Osteocyte (in vitro differentiated cells): ENCODE measurements at regions not wholly inside any gene's neighbourhood (a gene's known extent, or its start where the extent isn't known, plus 50 kb on each side); places are given as distances from the start of the nearest gene placed in this dataset.

Experiments used
- DNase-seq: peaks from one replicate; pipeline ENCODE4 v3.0.0; 2021; ENCODE audit warnings: mixed read lengths; ENCODE audit not compliant: unreplicated experiment; ENCODE audit errors: extremely low spot score
- H3K27ac Mint-ChIP-seq: one replicate; pipeline ENCODE4 v1.8.0; 2021; ENCODE audit warnings: mild to moderate bottlenecking, mixed read lengths; ENCODE audit not compliant: unreplicated experiment
- H3K27me3 Mint-ChIP-seq: one replicate; pipeline ENCODE4 v1.8.0; 2021; ENCODE audit warnings: mixed read lengths; ENCODE audit not compliant: unreplicated experiment
- H3K36me3 Mint-ChIP-seq: one replicate; pipeline ENCODE4 v1.8.0; 2021; ENCODE audit warnings: mixed read lengths; ENCODE audit not compliant: unreplicated experiment
- H3K4me1 Mint-ChIP-seq: one replicate; pipeline ENCODE4 v1.8.0; 2021; ENCODE audit warnings: mixed read lengths; ENCODE audit not compliant: unreplicated experiment
- H3K4me3 Mint-ChIP-seq: one replicate; pipeline ENCODE4 v1.8.0; 2021; ENCODE audit warnings: mild to moderate bottlenecking, moderate library complexity, mixed read lengths; ENCODE audit not compliant: unreplicated experiment
- H3K9me3 Mint-ChIP-seq: one replicate; pipeline ENCODE4 v1.8.0; 2021; ENCODE audit warnings: mixed read lengths; ENCODE audit not compliant: unreplicated experiment
- TF ChIP-seq, protein P1 (sequence below): fragments of 200-600 bp; sonication (generic); IDR thresholded peaks from 2 replicates; pipeline ENCODE4 v1.5.0; 2021; ENCODE audit warnings: antibody characterized with exemption, mild to moderate bottlenecking, moderate library complexity

DNA sequence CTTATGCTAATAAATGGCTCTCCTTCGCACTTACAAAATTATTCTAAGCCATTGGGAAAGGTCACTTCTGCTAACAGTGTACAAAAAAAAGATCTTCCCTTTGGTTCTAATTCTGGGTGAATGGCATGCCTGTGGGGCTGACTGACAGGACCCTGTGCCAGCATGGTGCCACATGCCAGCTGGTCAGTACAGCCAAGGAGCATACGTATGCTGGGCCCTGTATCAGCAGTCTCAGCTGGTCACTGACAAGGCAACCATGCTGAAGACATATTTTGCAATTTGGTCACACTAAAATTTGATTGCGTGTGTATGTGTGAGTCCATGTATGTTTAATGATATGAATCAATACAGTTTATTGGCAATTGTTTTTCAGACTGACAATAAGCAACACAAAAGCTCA lies 246.1 kb downstream of the TBL1XR1 start:
- H3K27me3 Mint-ChIP-seq: no peaks in the 10 kb centered on the region
- H3K4me3 Mint-ChIP-seq: no peak overlapping the region
- no peaks in the 10 kb centered on the region for H3K36me3 Mint-ChIP-seq
- TF ChIP-seq, protein P1, sequence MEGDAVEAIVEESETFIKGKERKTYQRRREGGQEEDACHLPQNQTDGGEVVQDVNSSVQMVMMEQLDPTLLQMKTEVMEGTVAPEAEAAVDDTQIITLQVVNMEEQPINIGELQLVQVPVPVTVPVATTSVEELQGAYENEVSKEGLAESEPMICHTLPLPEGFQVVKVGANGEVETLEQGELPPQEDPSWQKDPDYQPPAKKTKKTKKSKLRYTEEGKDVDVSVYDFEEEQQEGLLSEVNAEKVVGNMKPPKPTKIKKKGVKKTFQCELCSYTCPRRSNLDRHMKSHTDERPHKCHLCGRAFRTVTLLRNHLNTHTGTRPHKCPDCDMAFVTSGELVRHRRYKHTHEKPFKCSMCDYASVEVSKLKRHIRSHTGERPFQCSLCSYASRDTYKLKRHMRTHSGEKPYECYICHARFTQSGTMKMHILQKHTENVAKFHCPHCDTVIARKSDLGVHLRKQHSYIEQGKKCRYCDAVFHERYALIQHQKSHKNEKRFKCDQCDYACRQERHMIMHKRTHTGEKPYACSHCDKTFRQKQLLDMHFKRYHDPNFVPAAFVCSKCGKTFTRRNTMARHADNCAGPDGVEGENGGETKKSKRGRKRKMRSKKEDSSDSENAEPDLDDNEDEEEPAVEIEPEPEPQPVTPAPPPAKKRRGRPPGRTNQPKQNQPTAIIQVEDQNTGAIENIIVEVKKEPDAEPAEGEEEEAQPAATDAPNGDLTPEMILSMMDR: no peak
- H3K9me3 Mint-ChIP-seq: no peaks in the 10 kb centered on the region
- H3K27ac Mint-ChIP-seq: peak overlapping the region; percentile 3
- DNase-seq: no peak
- peaks cover 45% of the 10 kb centered on the region for H3K4me1 Mint-ChIP-seq

DNA sequence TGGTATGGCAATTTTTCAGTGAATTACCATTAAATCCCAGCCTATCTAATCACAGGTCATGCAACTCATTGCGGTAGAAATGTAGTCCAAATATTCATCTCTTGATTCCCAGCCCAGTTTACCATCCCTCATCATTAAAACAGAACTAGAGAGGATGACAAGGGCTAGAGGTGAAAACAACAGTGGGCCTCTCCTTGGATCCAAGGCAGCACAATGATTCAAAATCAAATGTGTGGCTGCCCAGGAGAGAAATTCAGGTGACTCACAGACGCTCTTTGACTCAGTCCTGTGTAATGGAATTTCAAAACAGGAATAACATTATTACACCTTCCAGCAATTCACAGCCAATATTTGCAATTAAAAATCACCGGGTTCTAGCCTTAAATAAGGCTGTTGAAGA lies 246.5 kb downstream of the TBL1XR1 start:
- H3K27ac Mint-ChIP-seq: no peak overlapping the region

DNA sequence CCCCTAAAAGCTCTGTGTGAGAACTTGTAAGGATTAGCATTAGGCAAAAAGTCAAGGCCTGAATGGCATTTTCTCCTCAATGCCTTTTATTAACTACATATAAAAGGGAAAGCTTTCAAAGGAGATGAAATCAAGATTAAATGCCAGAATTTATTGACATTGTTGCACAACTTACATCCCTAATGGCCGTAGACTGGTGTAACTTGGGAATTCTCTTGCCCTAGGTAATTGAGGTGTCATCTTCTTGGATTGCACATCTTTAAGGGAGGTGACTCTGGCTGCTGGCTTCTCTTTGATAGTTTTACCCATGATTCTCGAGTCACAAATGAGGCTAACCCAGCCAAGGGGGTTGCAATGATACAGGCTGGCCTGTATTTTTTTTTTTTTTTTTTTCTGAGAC lies 249.1 kb downstream of the TBL1XR1 start:
- H3K4me3 Mint-ChIP-seq: no peak overlapping the region
- no peak overlapping the region for H3K27ac Mint-ChIP-seq
- peaks cover 4% of the 10 kb centered on the region for H3K9me3 Mint-ChIP-seq
- H3K27me3 Mint-ChIP-seq: no peaks in the 10 kb centered on the region
- no peak for DNase-seq
- peaks cover 27% of the 10 kb centered on the region for H3K4me1 Mint-ChIP-seq
- TF ChIP-seq, protein P1: no peak
- H3K36me3 Mint-ChIP-seq: no peaks in the 10 kb centered on the region

More for the DNA sequence above, 246.5 kb downstream of the TBL1XR1 start:
- H3K4me3 Mint-ChIP-seq: no peak overlapping the region
- DNase-seq: no peak
- H3K36me3 Mint-ChIP-seq: no peaks in the 10 kb centered on the region
- H3K9me3 Mint-ChIP-seq: no peaks in the 10 kb centered on the region
- H3K4me1 Mint-ChIP-seq: peaks cover 45% of the 10 kb centered on the region
- TF ChIP-seq, protein P1: no peak
- H3K27me3 Mint-ChIP-seq: no peaks in the 10 kb centered on the region

DNA sequence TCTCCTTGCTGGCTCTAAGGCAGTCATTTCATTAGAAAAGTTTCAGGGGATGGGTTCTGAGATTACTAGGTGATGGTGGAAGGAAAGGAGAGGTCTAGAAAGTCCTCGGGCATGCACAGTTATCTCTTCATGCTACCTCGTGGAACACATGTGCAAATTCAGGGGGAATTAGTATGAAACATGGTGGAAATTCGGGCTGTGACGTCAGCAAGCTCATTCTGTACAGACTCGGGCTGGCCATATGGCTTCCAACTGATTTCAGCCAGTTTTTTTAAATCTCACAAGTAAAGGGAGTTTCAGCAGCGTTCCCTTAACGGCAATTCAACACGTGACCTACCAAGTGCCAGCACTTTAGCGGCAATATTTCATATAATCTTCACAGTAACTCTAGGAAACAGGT lies 251.1 kb downstream of the TBL1XR1 start:
- H3K4me3 Mint-ChIP-seq: no peak overlapping the region

DNA sequence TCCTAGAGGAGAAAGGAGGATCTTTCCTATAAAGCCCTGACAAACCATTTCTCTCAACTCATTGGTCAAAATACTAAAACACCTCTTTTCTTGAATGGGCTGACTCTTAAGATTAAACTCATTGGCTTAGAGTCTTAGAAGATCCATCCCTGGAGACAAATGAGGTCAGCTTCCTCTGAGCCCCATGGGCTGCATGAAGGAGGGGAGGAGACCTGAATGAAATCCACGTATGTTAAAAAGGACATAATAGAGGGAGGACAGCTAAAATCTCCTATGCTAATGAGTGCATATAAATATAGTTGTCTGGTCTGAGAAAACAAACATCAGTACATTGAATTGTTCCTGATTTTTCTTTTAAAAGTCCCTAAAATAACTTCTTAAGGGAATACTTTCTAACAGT lies 255.0 kb downstream of the TBL1XR1 start:
- H3K9me3 Mint-ChIP-seq: peaks cover 4% of the 10 kb centered on the region
- no peaks in the 10 kb centered on the region for H3K36me3 Mint-ChIP-seq
- no peak for DNase-seq
- no peak overlapping the region for H3K4me3 Mint-ChIP-seq
- TF ChIP-seq, protein P1: no peak
- H3K4me1 Mint-ChIP-seq: peaks cover 5% of the 10 kb centered on the region
- peaks cover 2% of the 10 kb centered on the region for H3K27me3 Mint-ChIP-seq
- H3K27ac Mint-ChIP-seq: no peak overlapping the region

More for the DNA sequence above, 251.1 kb downstream of the TBL1XR1 start:
- Mint-ChIP-seq H3K4me1 (peaks cover 10% of the 10 kb centered on the region), H3K36me3 (no peaks in the 10 kb centered on the region), H3K27ac (no peak overlapping the region), H3K27me3 (peaks cover 1% of the 10 kb centered on the region), H3K9me3 (peaks cover 4% of the 10 kb centered on the region)
- no peak for DNase-seq
- TF ChIP-seq, protein P1: no peak
